ENCODE measurements at regions not wholly inside any gene's neighbourhood (a gene's known extent, or its start where the extent isn't known, plus 50 kb on each side); places are given as distances from the start of the nearest gene placed in this dataset.

GRCh38 chr2:107588181-107588580 lies 238.5 kb upstream of the RGPD4 start:
- DNase-seq = peak; percentile 17

- peak; percentile 83 for DNase-seq
Measured at GRCh38 chr2:107589079-107589491, 237.6 kb upstream of the RGPD4 start.

GRCh38 chr2:107591561-107592279 lies 235.0 kb upstream of the RGPD4 start:
- DNase-seq = no peak

GRCh38 chr2:107592280-107592624 lies 234.4 kb upstream of the RGPD4 start:
- no peak for DNase-seq

- no peak for DNase-seq
Measured at GRCh38 chr2:107595285-107595684, 231.4 kb upstream of the RGPD4 start.

- no peak for DNase-seq
Measured at GRCh38 chr2:107595749-107596148, 230.9 kb upstream of the RGPD4 start.

- DNase-seq = no peak
Measured at GRCh38 chr2:107597507-107597906, 229.2 kb upstream of the RGPD4 start.

GRCh38 chr2:107602801-107603200 lies 223.9 kb upstream of the RGPD4 start:
- no peak for DNase-seq

- no peak for DNase-seq
Measured at GRCh38 chr2:107607054-107607453, 219.6 kb upstream of the RGPD4 start.

GRCh38 chr2:107607473-107607872 lies 219.2 kb upstream of the RGPD4 start:
- DNase-seq = no peak

GRCh38 chr2:107615039-107615438 lies 211.7 kb upstream of the RGPD4 start:
- DNase-seq = no peak

GRCh38 chr2:107618769-107619168 lies 207.9 kb upstream of the RGPD4 start:
- DNase-seq = no peak

GRCh38 chr2:107621186-107622165 lies 205.2 kb upstream of the RGPD4 start:
- no peak for DNase-seq

GRCh38 chr2:107622741-107623310 lies 203.9 kb upstream of the RGPD4 start:
- no peak for DNase-seq

- no peak for DNase-seq
Measured at GRCh38 chr2:107625982-107626381, 200.7 kb upstream of the RGPD4 start.

GRCh38 chr2:107627164-107627563 lies 199.5 kb upstream of the RGPD4 start:
- no peak for DNase-seq

- no peak for DNase-seq
Measured at GRCh38 chr2:107627926-107628325, 198.8 kb upstream of the RGPD4 start.

- no peak for DNase-seq
Measured at GRCh38 chr2:107633580-107634147, 193.0 kb upstream of the RGPD4 start.

GRCh38 chr2:107634172-107634571 lies 192.5 kb upstream of the RGPD4 start:
- DNase-seq = no peak

GRCh38 chr2:107635883-107636282 lies 190.8 kb upstream of the RGPD4 start:
- no peak for DNase-seq

- no peak for DNase-seq
Measured at GRCh38 chr2:107645586-107645985, 181.1 kb upstream of the RGPD4 start.

GRCh38 chr2:107648781-107649404 lies 177.8 kb upstream of the RGPD4 start:
- peak; percentile 6 for DNase-seq

GRCh38 chr2:107657049-107657448 lies 169.6 kb upstream of the RGPD4 start:
- no peak for DNase-seq

Measured in NCI-H82 (cell line).